ENCODE measurements at regions not wholly inside any gene's neighbourhood (a gene's known extent, or its start where the extent isn't known, plus 50 kb on each side); places are given as distances from the start of the nearest gene placed in this dataset.

DNA sequence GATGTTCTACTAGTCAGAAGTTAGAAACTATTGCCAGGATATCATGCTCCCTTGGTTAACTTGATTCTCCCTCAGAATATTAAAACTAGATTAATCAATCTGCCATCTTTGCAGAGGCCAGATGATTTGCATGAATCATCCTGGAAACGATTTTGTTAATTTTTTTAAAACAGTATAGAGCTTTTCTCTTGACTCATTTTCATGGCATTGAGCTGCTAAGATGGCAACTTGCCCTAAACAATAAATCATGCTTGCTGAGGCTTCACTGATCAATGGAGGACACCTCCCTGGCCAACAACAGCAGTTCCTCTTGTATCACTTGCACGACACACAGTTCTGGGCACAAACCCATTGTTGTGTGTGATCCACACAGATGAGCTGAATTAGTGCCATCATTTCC lies 109.1 kb downstream of the COL6A6 start (continued):
- no peak for TF ChIP-seq SRF (IDR thresholded peaks at IDR 0.05; ENCODE audit: low read depth, low read length)
- TF ChIP-seq YY1 (IDR thresholded peaks at IDR 0.05; ENCODE audit: low read depth, low read length), result no peak
- no peak for TF ChIP-seq TEAD4 (IDR thresholded peaks at IDR 0.05; ENCODE audit: low read depth, low read length)

Measured in H1 (cell line).